Nephron (organoid): ENCODE measurements at regions not wholly inside any gene's neighbourhood (a gene's known extent, or its start where the extent isn't known, plus 50 kb on each side); places are given as distances from the start of the nearest gene placed in this dataset.
"Not testable (repeated sequence)": the region's sequence is repeated elsewhere in the genome, so short reads cannot be mapped to it uniquely, and the experiment has no call there.

Experiments
- H3K27ac Mint-ChIP-seq, 3 experiments: 2 replicates each; pipeline ENCODE4 v1.8.0; 2020; ENCODE audit warnings: mixed read lengths in 3 of 3, mild to moderate bottlenecking in 2 of 3, moderate library complexity in 1 of 3
- H3K27me3 Mint-ChIP-seq: 2 replicates; pipeline ENCODE4 v1.8.0; 2021; ENCODE audit warnings: low read depth, mild to moderate bottlenecking, moderate library complexity, mixed read lengths
- H3K36me3 Mint-ChIP-seq: 2 replicates; pipeline ENCODE4 v1.8.0; 2020; ENCODE audit warnings: low read depth, mixed read lengths
- H3K4me1 Mint-ChIP-seq: 2 replicates; pipeline ENCODE4 v1.8.0; 2020; ENCODE audit warnings: mixed read lengths
- H3K4me3 Mint-ChIP-seq, 3 experiments: 2 replicates each; pipeline ENCODE4 v1.8.0; 2020; ENCODE audit warnings: mild to moderate bottlenecking in 3 of 3, mixed read lengths in 3 of 3, moderate library complexity in 2 of 3
- H3K9me3 Mint-ChIP-seq: 2 replicates; pipeline ENCODE4 v1.8.0; 2020; ENCODE audit warnings: mixed read lengths
- TF ChIP-seq, protein P1 (sequence below), 3 experiments: fragments of 200-600 bp; sonication (generic); IDR thresholded peaks; one replicate each; pipeline ENCODE4 v1.5.0; 2021; ENCODE audit warnings: antibody characterized with exemption in 3 of 3; ENCODE audit not compliant: unreplicated experiment in 3 of 3

DNA sequence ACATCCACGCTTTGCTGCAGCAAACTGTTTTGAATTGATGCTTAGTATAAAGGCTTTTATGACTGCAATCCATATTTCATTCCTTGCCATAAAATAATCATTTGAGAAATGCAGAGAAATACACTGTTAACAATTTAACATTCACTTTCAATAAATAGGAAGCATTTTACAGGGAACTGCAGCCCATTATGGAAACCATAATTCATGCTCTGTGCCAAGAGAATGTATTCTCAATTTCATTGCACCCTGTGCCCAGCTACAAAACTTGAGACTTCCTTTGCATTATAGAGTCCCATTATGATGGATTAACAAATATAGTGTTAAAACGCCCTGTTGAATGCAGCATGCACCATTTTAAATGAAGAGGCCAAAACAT is 134.0 kb downstream of the MED10 start:
- Mint-ChIP-seq H3K27me3 (peaks cover 10% of the 10 kb centered on the region), H3K9me3 (peaks cover 4% of the 10 kb centered on the region), H3K4me3 (no peak overlapping the region), H3K36me3 (no peaks in the 10 kb centered on the region), H3K4me1 (no peaks in the 10 kb centered on the region), H3K27ac (no peak overlapping the region)
- TF ChIP-seq, protein P1, sequence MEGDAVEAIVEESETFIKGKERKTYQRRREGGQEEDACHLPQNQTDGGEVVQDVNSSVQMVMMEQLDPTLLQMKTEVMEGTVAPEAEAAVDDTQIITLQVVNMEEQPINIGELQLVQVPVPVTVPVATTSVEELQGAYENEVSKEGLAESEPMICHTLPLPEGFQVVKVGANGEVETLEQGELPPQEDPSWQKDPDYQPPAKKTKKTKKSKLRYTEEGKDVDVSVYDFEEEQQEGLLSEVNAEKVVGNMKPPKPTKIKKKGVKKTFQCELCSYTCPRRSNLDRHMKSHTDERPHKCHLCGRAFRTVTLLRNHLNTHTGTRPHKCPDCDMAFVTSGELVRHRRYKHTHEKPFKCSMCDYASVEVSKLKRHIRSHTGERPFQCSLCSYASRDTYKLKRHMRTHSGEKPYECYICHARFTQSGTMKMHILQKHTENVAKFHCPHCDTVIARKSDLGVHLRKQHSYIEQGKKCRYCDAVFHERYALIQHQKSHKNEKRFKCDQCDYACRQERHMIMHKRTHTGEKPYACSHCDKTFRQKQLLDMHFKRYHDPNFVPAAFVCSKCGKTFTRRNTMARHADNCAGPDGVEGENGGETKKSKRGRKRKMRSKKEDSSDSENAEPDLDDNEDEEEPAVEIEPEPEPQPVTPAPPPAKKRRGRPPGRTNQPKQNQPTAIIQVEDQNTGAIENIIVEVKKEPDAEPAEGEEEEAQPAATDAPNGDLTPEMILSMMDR (IDR thresholded peaks at IDR 0.05; ENCODE audit: unreplicated experiment in 3 of 3), result no peak

DNA sequence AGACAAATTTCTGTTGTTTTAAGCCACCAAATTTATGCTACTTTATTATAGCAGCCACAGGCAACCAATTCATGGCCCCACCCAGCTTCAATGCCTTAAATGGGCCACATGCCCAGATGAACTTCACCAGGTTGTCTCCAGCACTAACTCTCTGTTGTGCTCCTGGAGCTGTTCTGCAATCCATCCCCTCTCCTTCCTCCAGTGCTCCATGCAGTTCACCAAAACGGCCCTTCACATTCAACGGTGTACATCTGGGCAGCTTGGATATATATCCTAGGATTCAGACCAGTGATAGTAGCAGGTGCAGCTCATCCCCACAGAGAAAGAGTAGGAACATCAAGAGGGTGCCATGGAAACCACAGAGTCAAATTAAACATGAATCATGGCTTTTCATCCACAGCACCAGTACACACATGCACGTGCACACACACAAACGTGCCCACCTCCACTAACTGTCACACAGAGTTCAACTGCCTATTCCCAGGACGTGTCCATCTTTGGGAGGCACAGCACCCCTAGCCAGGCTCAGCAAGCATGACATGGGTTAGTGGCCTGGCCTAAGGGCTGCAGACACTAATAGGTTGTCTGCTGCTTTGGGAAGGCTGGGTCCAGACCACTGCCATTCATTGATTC is 134.5 kb downstream of the MED10 start:
- Mint-ChIP-seq H3K27me3 (peaks cover 10% of the 10 kb centered on the region), H3K4me1 (no peaks in the 10 kb centered on the region), H3K4me3 (no peak overlapping the region), H3K27ac (no peak overlapping the region), H3K36me3 (no peaks in the 10 kb centered on the region), H3K9me3 (peaks cover 8% of the 10 kb centered on the region)
- TF ChIP-seq, protein P1 (IDR thresholded peaks at IDR 0.05; ENCODE audit: unreplicated experiment in 3 of 3), result no peak

DNA sequence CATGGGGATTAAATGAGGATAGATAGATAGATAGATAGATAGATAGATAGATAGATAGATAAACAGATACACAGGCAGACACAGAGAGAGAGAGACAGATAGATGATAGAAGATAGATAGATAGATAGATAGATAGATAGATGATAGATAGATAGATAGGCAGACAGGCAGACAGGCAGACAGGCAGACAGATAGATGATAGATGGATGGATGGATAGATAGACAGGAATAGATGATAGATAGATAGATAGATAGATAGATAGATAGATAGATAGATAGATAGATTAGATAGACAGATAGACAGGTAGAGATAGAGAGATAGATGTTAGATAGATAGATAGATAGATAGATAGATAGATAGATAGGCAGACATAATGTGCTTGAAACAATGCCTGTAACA is 137.3 kb downstream of the MED10 start:
- not testable (repeated sequence) for H3K36me3 Mint-ChIP-seq, H3K27ac Mint-ChIP-seq, H3K9me3 Mint-ChIP-seq, H3K4me3 Mint-ChIP-seq, H3K27me3 Mint-ChIP-seq, H3K4me1 Mint-ChIP-seq

DNA sequence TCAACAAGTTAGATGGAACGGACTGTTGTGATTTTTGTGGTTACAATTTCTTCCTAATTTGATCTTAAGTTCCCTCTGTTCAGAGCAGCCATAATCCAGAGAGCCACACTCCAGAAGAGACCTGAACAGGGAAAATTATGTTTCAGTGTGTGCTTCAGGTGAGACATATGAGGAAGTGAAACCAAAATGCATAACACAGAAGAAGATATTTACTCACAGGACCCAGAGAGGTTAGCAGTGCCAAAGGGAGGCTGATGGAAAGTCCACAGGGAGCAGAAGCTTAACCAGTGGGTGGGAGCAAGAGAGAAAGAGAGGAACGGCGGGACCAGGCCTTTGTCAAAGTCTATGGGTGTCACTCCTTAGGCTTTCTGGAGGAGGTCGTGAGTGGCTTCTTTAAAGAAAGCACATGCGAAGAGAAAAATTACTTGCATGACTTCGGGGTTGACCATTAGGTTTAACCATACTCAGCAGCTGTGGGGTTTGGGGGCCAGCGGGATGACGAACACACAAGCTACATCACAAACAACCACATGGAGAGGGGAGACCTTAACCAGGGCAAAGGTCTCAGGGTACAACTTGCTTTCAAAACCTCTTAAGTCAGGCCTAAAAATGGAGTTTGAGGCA is 141.4 kb downstream of the MED10 start:
- Mint-ChIP-seq H3K4me1 (no peaks in the 10 kb centered on the region), H3K27me3 (peaks cover 4% of the 10 kb centered on the region), H3K27ac (no peak overlapping the region), H3K9me3 (peaks cover 9% of the 10 kb centered on the region), H3K36me3 (no peaks in the 10 kb centered on the region), H3K4me3 (no peak overlapping the region)
- TF ChIP-seq, protein P1 (IDR thresholded peaks at IDR 0.05; ENCODE audit: unreplicated experiment in 3 of 3), result no peak

DNA sequence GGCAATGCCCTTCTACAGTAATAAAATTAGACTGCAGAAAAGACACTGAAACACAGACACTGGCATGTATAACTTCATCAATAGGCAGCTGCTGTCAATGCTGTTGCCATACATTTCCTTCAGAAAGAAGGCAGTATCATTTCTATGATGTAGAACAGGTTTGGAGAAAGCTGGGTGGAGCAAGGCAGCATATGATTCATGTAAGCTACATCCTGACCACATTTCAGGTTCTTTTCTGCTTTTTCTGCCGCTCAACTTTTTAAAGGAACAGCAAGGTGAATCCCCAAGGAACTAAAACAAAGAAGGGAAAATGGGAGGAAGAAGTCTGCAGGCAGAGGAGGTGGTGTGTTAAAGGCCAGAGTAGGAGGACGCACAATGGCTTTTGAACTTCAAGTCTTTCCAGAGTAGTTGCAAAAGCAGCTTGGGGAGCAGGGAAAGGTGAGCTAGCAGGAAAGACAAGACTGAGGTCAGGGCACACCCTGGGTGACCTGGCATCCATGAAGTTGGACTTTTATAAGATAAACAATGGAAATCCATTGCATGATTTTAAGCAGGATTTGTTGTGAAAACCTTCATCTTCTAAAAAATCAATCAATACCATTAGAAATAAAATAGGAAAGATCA is 142.1 kb downstream of the MED10 start:
- no peaks in the 10 kb centered on the region for H3K4me1 Mint-ChIP-seq
- H3K27ac Mint-ChIP-seq, result no peak overlapping the region
- TF ChIP-seq, protein P1 (IDR thresholded peaks at IDR 0.05; ENCODE audit: unreplicated experiment in 3 of 3), result no peak
- H3K4me3 Mint-ChIP-seq, result no peak overlapping the region
- peaks cover 9% of the 10 kb centered on the region for H3K9me3 Mint-ChIP-seq
- peaks cover 4% of the 10 kb centered on the region for H3K27me3 Mint-ChIP-seq
- H3K36me3 Mint-ChIP-seq, result no peaks in the 10 kb centered on the region

DNA sequence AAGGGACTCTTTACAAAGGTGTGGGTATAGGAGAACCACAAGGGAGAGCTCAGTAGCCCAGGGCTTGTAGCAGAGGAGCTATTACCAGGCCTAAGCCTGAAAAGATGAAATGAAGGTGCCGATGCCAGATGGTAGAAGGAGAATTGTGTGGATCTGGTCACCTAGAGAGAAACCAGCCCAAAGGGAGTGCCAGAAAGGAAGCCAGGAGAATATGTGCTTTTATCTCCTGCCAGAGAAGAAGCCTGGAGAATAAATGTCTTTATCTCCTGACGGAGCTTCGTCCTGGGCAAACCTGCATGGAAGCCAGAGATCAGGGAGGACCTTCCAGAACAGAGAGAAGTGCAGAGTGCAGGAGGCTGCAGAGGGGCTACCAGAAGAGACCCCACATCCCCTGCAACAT is 142.6 kb downstream of the MED10 start:
- H3K4me3 Mint-ChIP-seq, result no peak overlapping the region
- H3K27ac Mint-ChIP-seq, result no peak overlapping the region
- H3K9me3 Mint-ChIP-seq, result peaks cover 5% of the 10 kb centered on the region
- no peaks in the 10 kb centered on the region for H3K36me3 Mint-ChIP-seq
- H3K27me3 Mint-ChIP-seq, result peaks cover 8% of the 10 kb centered on the region
- no peaks in the 10 kb centered on the region for H3K4me1 Mint-ChIP-seq
- TF ChIP-seq, protein P1 (IDR thresholded peaks at IDR 0.05; ENCODE audit: unreplicated experiment in 3 of 3), result no peak
